ENCODE measurements at regions not wholly inside any gene's neighbourhood (a gene's known extent, or its start where the extent isn't known, plus 50 kb on each side); places are given as distances from the start of the nearest gene placed in this dataset. TPM values are rescaled to one million over a fixed set of nuclear protein-coding genes. Genes with fewer than 3 reads are reported as not detected.

DNA sequence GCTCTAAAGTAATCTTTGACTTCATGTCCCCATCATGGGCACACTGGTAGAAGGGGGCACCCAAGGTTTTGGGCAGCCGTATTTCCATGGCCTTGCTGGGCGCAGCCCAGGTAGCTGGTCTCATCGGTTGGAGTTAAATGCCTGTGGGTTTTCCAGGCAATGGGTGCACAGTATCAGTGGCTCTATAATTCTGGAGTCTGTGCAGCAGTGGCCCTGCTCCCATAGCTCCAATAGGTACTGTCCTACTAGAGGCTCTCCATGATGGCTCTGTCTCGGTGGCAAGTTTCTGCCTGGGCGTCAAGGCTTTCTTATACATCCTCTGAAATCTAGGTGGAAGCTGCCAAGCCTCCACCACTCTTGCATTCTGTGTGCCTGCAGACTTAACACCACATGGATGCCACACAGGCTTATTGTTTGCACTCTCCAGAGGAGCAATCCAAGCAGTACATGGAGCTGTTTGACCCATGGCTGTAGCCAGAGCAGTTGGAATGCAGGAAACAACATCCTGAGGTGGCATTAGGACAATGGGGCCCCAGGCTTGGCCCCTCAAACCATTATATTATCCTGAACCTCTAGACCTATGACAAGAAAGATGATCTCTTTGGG is 60.5 kb upstream of the UGT8 start:
- DNase-seq, result no peak
- Histone ChIP-seq H3K27ac (no peak overlapping the region), H3K4me1 (ENCODE audit: insufficient read depth) (no peaks in the 10 kb centered on the region), H3K4me3 (no peak overlapping the region), H3K27me3 (no peaks in the 10 kb centered on the region), H3K36me3 (no peaks in the 10 kb centered on the region), H3K9me3 (no peaks in the 10 kb centered on the region)
- no peak for TF ChIP-seq EP300 (IDR thresholded peaks at IDR 0.05)
- TF ChIP-seq POLR2A (IDR thresholded peaks at IDR 0.05), result no peak
- TF ChIP-seq CTCF (IDR thresholded peaks at IDR 0.05), result no peak
- intact Hi-C loops (cut with DNase I), result no loop called here
- 74 to 77% (median 75%) methylated on average over 5 of the region's 5 CpGs for WGBS, 3 donors

DNA sequence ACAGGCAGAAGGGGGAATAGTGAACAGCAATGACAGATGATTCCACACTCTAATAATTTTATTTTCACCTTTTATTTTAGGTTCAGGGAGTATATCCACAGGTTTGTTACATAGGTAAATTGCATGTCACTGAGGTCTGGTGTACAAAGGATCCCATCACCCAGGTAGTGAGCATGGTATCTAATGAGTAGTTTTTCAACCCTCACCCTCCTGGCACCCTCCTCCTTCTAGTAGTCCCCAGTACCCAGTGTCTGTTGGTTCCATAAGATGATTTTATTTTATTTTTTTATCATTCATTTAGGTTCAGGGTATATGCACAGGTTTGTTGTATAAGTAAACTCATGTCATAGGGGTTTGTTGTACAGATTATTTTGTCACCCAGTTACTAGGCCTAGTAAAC is 58.6 kb upstream of the UGT8 start:
- intact Hi-C loops (cut with DNase I), result no loop called here

GRCh38 chr4:114547340-114548134 is 51.1 kb upstream of the UGT8 start:
- 61 to 77% (median 65%) methylated on average over 2 of the region's 2 CpGs for WGBS, 3 donors
- H3K4me3 ChIP-seq, result no peak overlapping the region

More for the DNA sequence above, 58.6 kb upstream of the UGT8 start:
- Histone ChIP-seq H3K27me3 (no peaks in the 10 kb centered on the region), H3K4me3 (no peak overlapping the region), H3K9me3 (no peaks in the 10 kb centered on the region), H3K27ac (no peak overlapping the region), H3K36me3 (no peaks in the 10 kb centered on the region), H3K4me1 (ENCODE audit: insufficient read depth) (no peaks in the 10 kb centered on the region)
- no peak for DNase-seq
- TF ChIP-seq EP300 (IDR thresholded peaks at IDR 0.05) (no peak), POLR2A (IDR thresholded peaks at IDR 0.05) (no peak), CTCF (IDR thresholded peaks at IDR 0.05) (no peak)

More at GRCh38 chr4:114547340-114548134, 51.1 kb upstream of the UGT8 start:
- no peaks in the 10 kb centered on the region for H3K9me3 ChIP-seq
- no peaks in the 10 kb centered on the region for H3K36me3 ChIP-seq
- DNase-seq, result no peak
- H3K4me1 ChIP-seq (ENCODE audit: insufficient read depth), result no peaks in the 10 kb centered on the region
- TF ChIP-seq EP300 (IDR thresholded peaks at IDR 0.05) (no peak), POLR2A (IDR thresholded peaks at IDR 0.05) (no peak), CTCF (IDR thresholded peaks at IDR 0.05) (no peak)
- no peaks in the 10 kb centered on the region for H3K27me3 ChIP-seq
- no peak overlapping the region for H3K27ac ChIP-seq
- intact Hi-C loops (cut with DNase I), result no loop called here

Small RNA genes in the stretch of these regions (small RNA-seq; reads per million reads assigned to genes)
- not detected for gene AC093815.1

Data from ovary (tissue), 7 donors.